ENCODE measurements at regions not wholly inside any gene's neighbourhood (a gene's known extent, or its start where the extent isn't known, plus 50 kb on each side); places are given as distances from the start of the nearest gene placed in this dataset.

DNA sequence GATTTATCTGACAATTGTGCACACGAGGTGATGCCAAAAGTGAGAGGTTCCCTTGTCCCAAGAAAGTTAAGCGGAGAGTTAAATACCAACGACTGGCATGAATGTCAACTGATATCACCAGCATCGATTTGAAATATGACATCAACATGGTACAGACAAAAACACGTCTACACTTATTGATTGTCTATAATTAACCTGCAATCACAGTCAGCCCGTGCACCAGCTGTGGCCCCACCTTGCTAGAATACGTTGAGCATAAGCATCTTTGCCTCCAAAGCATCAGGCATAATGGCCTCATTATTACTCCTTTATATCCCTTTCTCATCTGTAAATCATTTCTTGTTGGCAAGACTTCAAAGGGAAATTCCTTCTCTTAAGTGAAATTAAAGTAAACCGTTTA, 625.4 kb downstream of the IRX1 start:
- Histone ChIP-seq H3K27me3 (replicated peaks) (no peaks in the 10 kb centered on the region), H3K9me3 (replicated peaks) (peaks cover 11% of the 10 kb centered on the region), H3K36me3 (no peaks in the 10 kb centered on the region), H3K4me3 (no peak overlapping the region), H3K27ac (no peak overlapping the region), H3K4me1 (replicated peaks) (no peaks in the 10 kb centered on the region)
- no peak for DNase-seq (ENCODE audit: low read depth in 1 of 2, low spot score in 2 of 2)

DNA sequence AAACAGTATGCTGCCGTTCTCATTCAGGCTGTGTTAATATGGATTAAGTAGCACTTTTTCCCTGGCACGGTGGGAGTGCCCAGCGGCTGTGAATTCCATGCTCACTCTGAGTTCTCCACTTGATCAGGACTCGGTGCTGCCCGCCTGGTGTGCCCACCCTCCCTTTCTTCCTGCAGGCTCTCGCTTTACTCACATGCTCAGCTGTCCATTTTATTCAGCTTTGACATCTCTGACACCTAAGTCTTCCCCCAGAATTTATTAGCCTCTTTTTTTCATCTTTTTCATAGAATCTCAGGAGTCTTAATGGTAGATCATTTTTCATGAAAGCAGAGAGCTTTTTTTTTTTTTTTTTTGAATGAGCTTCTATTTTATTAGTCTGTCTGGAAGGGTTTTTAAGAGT, 626.5 kb downstream of the IRX1 start:
- no peak overlapping the region for H3K4me3 ChIP-seq
- no peaks in the 10 kb centered on the region for H3K27me3 ChIP-seq (replicated peaks)
- peaks cover 17% of the 10 kb centered on the region for H3K9me3 ChIP-seq (replicated peaks)
- no peaks in the 10 kb centered on the region for H3K36me3 ChIP-seq
- no peak overlapping the region for H3K27ac ChIP-seq
- no peak for DNase-seq (ENCODE audit: low read depth in 1 of 2, low spot score in 2 of 2)
- H3K4me1 ChIP-seq (replicated peaks), result no peaks in the 10 kb centered on the region

DNA sequence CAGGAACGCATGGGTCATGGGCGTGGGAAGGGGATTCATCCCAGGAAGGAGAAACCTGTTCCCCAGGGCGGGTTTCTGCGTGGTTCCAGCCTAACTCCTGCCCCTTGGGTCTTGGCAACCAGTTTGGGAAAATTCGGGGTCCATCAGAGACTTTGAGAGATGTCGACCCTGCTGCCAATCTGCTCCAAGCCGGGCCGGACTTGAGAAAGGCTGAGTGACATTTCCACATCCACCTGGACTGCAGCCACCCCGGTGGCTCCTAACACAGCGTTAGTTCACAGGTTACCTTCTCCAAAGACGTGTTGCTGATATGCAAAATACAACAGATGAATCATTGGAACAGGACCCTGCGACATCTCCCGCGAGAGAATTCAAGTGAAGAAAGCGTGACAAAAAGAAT, 627.2 kb downstream of the IRX1 start:
- no peaks in the 10 kb centered on the region for H3K4me1 ChIP-seq (replicated peaks)
- peaks cover 17% of the 10 kb centered on the region for H3K9me3 ChIP-seq (replicated peaks)
- DNase-seq (ENCODE audit: low read depth in 1 of 2, low spot score in 2 of 2), result no peak
- no peaks in the 10 kb centered on the region for H3K36me3 ChIP-seq
- H3K27me3 ChIP-seq (replicated peaks), result no peaks in the 10 kb centered on the region
- H3K27ac ChIP-seq, result no peak overlapping the region
- no peak overlapping the region for H3K4me3 ChIP-seq

DNA sequence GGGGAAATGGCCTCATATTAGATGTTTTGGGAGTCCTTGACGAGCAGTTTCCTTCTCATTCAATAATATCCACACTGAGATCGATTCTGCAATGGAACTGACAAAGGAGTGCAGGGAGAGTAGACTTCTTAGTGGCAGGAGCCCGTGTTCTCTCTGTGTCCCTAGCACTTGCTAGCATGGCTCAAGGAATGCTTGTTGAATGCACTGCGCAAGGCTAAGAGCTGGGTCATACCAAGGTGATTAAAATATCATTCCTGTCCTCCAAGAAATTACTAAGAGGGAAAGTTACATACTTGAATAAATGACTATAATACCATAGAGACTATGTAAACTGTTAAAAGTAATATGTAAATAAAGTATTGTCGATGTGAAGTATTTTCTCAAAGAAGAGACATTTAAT, 630.1 kb downstream of the IRX1 start:
- Histone ChIP-seq H3K4me1 (replicated peaks) (no peaks in the 10 kb centered on the region), H3K4me3 (no peak overlapping the region), H3K9me3 (replicated peaks) (peaks cover 25% of the 10 kb centered on the region), H3K27me3 (replicated peaks) (no peaks in the 10 kb centered on the region), H3K36me3 (no peaks in the 10 kb centered on the region), H3K27ac (no peak overlapping the region)
- DNase-seq (ENCODE audit: low read depth in 1 of 2, low spot score in 2 of 2), result no peak

DNA sequence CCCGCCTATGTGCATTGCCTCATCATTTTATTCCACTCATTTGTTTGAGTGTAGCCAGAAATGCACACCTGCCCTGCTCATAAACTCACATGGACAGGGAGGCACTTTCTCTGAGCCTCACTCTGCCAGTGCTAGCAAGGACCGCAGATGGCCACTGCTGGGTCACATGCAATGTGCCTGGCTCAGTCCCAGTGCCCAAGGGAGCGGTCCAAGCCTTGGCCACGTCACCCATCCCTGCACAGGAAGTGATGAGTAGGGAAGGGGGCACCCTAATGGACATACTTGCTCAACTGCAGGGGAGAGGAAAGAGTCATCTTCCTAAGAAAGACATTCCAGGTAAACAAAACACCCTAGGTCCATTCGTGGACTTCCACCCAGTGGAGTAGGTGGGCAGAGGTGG, 630.9 kb downstream of the IRX1 start:
- no peak for DNase-seq (ENCODE audit: low read depth in 1 of 2, low spot score in 2 of 2)

DNA sequence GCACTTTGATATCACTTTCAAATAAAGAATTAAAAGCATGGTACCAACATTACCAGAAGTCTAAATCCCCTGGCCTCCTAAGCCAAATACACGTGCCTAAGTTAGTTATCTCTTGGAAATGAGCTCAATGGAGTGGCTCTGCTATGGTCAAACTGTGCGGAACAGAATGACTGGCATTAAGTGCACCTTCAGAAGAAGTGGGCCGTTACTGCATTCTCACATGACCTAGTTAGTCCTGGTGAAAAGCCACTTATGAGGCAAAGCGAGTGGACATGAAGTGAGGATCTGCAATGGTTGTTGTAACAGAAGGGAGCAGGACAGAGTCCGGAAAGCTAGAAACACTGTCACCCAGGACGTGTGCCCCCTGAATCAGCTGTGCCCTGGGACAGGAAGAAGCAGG, 633.1 kb downstream of the IRX1 start:
- Histone ChIP-seq H3K27me3 (replicated peaks) (no peaks in the 10 kb centered on the region), H3K9me3 (replicated peaks) (peaks cover 30% of the 10 kb centered on the region), H3K4me3 (no peak overlapping the region), H3K27ac (no peak overlapping the region), H3K36me3 (no peaks in the 10 kb centered on the region), H3K4me1 (replicated peaks) (no peaks in the 10 kb centered on the region)
- DNase-seq (ENCODE audit: low read depth in 1 of 2, low spot score in 2 of 2), result no peak

More for the DNA sequence above, 630.9 kb downstream of the IRX1 start:
- no peaks in the 10 kb centered on the region for H3K36me3 ChIP-seq
- H3K4me1 ChIP-seq (replicated peaks), result no peaks in the 10 kb centered on the region
- H3K9me3 ChIP-seq (replicated peaks), result peaks cover 27% of the 10 kb centered on the region
- no peaks in the 10 kb centered on the region for H3K27me3 ChIP-seq (replicated peaks)
- no peak overlapping the region for H3K4me3 ChIP-seq
- H3K27ac ChIP-seq, result no peak overlapping the region

DNA sequence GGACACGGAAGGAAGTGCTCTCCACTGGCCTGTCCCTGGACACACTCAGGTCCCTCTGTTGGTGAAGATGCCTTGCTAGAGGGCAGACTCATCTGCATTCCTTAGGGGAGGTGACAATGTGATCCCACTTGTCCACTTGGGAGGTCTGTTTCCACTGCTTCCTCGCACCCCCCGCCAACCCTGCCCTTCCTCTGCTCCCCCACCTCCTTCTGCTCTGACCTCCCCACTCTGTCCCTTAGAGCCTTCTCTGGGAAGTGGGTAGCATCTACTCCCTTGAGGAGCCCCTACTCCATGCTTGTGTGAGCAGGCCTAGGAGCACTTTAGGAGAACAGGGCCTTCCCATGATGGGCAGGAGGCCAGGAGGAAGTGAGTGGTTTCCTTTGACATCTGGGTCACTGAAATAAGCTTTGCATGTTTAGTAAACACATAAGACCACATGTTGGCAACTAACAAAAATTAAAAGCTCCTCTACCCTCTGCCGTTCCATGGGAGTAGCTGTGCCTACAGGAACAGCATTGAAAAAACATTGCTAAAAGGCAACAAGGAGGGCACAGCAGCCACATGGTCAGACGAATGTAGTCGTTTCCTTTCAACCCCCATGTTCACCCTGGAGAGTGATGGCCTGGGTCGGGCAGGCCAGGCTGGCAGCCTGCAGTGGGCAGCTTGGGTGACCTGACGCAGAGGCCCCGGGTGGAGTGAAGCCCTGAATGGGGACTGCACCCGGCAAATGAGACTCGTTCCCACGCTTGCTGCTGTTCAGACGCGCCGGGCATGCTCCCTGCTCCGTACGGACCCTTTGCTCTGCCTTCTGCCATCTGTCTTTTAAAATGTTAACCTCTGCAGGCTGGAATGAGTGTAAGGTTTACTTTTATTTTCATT, 634.0 kb downstream of the IRX1 start:
- H3K4me3 ChIP-seq, result no peak overlapping the region

DNA sequence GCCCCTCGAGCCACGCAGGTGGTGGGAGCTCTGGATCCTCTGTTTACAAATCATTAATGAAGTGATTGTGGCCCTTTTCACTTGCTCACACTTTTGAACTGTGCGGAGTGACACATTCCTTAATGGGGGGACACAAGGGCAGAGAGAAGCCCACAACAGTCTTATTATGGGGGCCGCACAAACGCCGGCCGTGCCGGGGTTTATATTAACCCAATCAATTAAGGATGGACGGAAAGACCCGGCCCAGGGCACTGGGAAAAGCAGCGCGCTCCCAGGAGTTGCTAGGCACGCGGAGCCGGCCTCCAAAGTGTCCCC, 634.8 kb downstream of the IRX1 start:
- no peak for DNase-seq (ENCODE audit: low read depth in 1 of 2, low spot score in 2 of 2)
- no peaks in the 10 kb centered on the region for H3K4me1 ChIP-seq (replicated peaks)

More for the DNA sequence above, 634.0 kb downstream of the IRX1 start:
- no peaks in the 10 kb centered on the region for H3K4me1 ChIP-seq (replicated peaks)
- no peaks in the 10 kb centered on the region for H3K27me3 ChIP-seq (replicated peaks)
- H3K9me3 ChIP-seq (replicated peaks), result peaks cover 36% of the 10 kb centered on the region
- H3K27ac ChIP-seq, result no peak overlapping the region
- no peaks in the 10 kb centered on the region for H3K36me3 ChIP-seq
- no peak for DNase-seq (ENCODE audit: low read depth in 1 of 2, low spot score in 2 of 2)

DNA sequence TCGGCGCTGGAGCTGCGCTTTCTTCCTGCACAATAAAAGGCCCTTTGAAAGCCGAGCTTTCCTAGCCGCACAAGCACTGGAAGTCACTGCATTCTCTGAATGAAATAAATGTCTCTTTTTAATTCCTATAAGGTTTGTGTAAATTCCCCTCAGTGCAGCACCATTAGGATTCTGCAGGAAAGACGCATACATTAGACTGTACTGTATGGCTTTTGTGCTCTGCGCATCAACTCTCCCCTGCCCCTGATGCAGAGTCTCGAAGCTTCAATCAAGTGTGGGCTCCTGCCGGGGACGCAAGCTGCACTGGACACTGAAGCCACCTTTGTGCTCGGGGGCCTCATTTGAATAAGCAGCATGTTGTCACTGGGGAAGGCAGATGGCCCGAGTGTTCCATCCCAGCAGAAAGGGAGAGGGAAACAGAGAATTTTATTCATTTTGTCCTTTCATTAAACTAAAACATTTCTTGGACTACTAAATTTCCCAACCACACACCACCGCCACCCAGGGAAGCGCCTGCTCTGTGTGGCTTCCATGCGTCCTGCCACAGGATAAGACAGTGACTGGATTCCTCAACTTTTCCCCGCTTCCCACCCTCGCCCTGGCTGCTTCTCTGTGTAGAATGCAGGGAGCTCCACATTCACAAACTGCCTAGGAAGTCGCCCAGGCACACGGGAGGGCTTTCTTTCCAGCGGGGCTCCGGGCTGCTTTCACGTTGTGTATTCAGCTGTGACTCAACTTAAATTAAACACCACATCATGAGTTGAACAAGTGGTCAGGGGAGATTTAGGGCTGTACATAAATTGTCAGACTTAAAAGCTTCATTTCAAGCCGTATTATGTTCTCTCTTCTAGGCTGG, 635.4 kb downstream of the IRX1 start:
- H3K27ac ChIP-seq, result no peak overlapping the region
- H3K4me3 ChIP-seq, result no peak overlapping the region
- H3K4me1 ChIP-seq (replicated peaks), result no peaks in the 10 kb centered on the region
- H3K9me3 ChIP-seq (replicated peaks), result peaks cover 36% of the 10 kb centered on the region
- no peaks in the 10 kb centered on the region for H3K36me3 ChIP-seq
- no peak for DNase-seq (ENCODE audit: low read depth in 1 of 2, low spot score in 2 of 2)
- H3K27me3 ChIP-seq (replicated peaks), result no peaks in the 10 kb centered on the region

More for the DNA sequence above, 634.8 kb downstream of the IRX1 start:
- H3K36me3 ChIP-seq, result no peaks in the 10 kb centered on the region
- H3K27ac ChIP-seq, result no peak overlapping the region
- peaks cover 36% of the 10 kb centered on the region for H3K9me3 ChIP-seq (replicated peaks)
- H3K4me3 ChIP-seq, result no peak overlapping the region
- no peaks in the 10 kb centered on the region for H3K27me3 ChIP-seq (replicated peaks)

DNA sequence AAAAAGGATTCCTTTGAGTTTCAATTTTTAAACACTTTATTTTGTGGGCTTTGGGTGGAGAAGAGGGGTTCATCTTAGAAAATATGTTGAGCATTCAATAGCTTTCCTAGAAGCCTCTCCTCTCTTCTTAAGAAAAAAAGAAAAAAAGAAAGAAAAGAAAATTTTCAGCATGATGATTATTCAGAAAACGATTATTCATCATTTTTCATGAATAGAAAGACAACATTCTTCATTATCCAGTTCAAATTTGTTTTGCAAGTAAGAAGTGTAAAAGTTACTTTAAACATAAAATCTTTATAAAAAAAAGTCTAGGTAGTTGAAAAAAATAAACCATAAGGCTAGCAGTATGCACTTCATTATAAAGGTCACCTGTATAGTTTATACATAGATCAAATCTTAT, 636.5 kb downstream of the IRX1 start:
- H3K27me3 ChIP-seq (replicated peaks), result no peaks in the 10 kb centered on the region
- H3K4me3 ChIP-seq, result no peak overlapping the region

DNA sequence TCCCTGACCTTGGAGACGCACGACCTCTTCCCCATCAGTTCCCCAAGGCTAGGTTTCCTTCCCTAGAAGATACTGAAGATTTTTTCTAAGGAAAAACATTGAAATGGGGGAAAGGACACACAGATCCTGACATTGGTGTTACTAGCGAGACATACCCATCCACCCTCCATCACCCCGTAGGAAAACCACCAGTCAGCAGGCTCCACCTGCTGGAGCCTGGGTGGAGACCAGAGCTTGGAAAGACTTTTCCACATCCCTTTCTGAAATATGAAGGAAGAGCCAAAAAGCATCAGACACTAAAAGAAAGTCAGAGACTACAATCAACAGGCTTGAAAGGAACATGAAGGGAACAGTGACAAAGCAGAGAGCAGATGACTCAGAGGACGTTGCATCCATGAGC, 638.0 kb downstream of the IRX1 start:
- H3K27ac ChIP-seq, result no peak overlapping the region
- H3K9me3 ChIP-seq (replicated peaks), result peaks cover 29% of the 10 kb centered on the region
- H3K36me3 ChIP-seq, result no peaks in the 10 kb centered on the region
- H3K27me3 ChIP-seq (replicated peaks), result no peaks in the 10 kb centered on the region
- H3K4me3 ChIP-seq, result no peak overlapping the region
- DNase-seq (ENCODE audit: low read depth in 1 of 2, low spot score in 2 of 2), result no peak
- no peaks in the 10 kb centered on the region for H3K4me1 ChIP-seq (replicated peaks)

More for the DNA sequence above, 636.5 kb downstream of the IRX1 start:
- DNase-seq (ENCODE audit: low read depth in 1 of 2, low spot score in 2 of 2), result no peak
- H3K36me3 ChIP-seq, result no peaks in the 10 kb centered on the region
- no peak overlapping the region for H3K27ac ChIP-seq
- H3K9me3 ChIP-seq (replicated peaks), result peaks cover 29% of the 10 kb centered on the region
- H3K4me1 ChIP-seq (replicated peaks), result no peaks in the 10 kb centered on the region

DNA sequence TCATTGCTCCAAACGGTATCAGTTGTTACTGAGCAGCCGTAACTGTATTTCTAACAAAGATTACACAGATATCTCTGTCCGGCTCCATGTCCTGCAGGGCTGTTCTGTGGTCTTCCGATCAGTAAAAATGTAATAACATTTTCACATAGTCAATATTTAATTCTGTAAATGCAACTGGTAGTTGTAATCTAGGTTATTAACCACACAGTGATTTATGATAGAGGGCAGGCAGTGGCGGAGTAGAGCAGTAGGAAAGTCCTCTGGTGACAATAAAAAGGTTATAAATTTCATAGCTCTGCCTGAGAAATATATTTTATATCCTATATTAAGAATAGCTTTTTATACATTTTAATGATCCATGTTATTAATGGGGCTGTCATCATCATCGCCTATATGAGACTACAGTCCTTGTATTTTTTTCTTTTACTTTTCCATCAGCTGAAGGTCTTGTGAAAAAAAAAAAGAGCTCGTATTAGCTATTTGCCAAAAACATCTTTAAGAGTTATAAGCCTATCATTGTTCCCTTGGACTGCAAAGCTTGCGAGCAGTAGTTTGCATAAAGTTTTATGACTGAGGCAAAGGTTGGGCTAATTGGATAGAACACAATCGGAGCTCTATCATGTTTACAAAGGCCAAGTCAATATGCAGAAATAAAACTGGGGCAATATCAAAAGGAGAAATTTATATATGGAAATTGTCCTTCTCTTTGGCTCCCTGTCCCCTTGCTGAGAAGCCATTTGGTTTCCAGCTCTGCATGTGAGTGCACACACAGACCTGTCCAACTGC, 648.0 kb downstream of the IRX1 start:
- no peaks in the 10 kb centered on the region for H3K36me3 ChIP-seq
- no peak overlapping the region for H3K4me3 ChIP-seq
- no peaks in the 10 kb centered on the region for H3K4me1 ChIP-seq (replicated peaks)
- H3K9me3 ChIP-seq (replicated peaks), result peaks cover 13% of the 10 kb centered on the region
- no peak overlapping the region for H3K27ac ChIP-seq
- DNase-seq (ENCODE audit: low read depth in 1 of 2, low spot score in 2 of 2), result no peak
- no peaks in the 10 kb centered on the region for H3K27me3 ChIP-seq (replicated peaks)

DNA sequence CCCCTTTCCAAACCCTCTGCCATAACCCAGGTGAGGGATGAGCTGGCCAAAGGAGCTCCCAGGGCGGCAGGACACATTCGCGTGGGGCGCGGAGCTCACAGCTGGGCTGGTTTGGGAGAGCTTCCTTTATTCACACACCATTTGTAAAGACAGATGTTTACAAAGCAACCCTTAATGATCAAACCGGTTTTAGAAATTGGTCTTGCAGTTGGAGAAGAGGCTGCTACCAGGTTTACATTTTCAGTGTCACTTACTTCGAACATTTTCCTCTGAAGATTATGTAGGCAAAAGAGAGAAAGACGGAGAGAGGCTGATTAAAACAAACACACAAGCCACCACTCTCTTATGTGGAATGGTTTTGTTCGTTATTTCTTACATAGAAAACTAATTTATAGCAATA, 648.7 kb downstream of the IRX1 start:
- Histone ChIP-seq H3K9me3 (replicated peaks) (peaks cover 13% of the 10 kb centered on the region), H3K4me1 (replicated peaks) (no peaks in the 10 kb centered on the region), H3K27ac (no peak overlapping the region), H3K36me3 (no peaks in the 10 kb centered on the region), H3K4me3 (no peak overlapping the region), H3K27me3 (replicated peaks) (no peaks in the 10 kb centered on the region)
- no peak for DNase-seq (ENCODE audit: low read depth in 1 of 2, low spot score in 2 of 2)

DNA sequence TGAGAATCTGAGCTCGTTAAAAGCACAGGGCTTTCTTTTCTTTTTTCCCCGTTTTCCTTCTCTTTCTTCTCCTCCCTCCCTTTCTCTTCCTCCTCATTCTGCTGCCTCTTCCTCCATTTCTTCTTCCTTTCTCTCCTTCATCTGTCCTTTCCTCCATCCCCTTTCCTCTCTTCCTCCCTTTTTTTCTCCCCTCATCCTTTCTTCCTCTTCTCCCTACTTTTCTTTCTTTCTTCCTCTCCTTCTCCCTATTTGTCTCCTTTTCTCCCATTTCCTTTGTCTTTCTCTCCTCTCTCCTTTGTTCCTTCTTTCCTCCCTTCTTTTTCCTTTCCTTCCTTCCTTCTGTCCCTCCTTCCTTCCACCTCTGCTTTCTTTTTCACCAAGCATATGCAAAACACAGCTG, 649.4 kb downstream of the IRX1 start:
- no peak overlapping the region for H3K4me3 ChIP-seq
- no peak for DNase-seq (ENCODE audit: low read depth in 1 of 2, low spot score in 2 of 2)
- H3K9me3 ChIP-seq (replicated peaks), result peaks cover 13% of the 10 kb centered on the region
- no peaks in the 10 kb centered on the region for H3K27me3 ChIP-seq (replicated peaks)
- H3K4me1 ChIP-seq (replicated peaks), result no peaks in the 10 kb centered on the region
- no peaks in the 10 kb centered on the region for H3K36me3 ChIP-seq
- no peak overlapping the region for H3K27ac ChIP-seq
